SK-N-SH (cell line): ENCODE measurements at regions not wholly inside any gene's neighbourhood (a gene's known extent, or its start where the extent isn't known, plus 50 kb on each side); places are given as distances from the start of the nearest gene placed in this dataset.

Experiments
- CHD2 ChIP-seq: fragments of 150-350 bp; IDR thresholded peaks from 2 replicates; pipeline ENCODE4 v1.6.1; 2018; ENCODE audit warnings: low read length; ENCODE audit not compliant: partially characterized antibody
- EZH2phosphoT487 ChIP-seq: fragments of 200-600 bp; sonication (generic); IDR thresholded peaks from 2 replicates; pipeline ENCODE4 v1.6.1; 2017; ENCODE audit warnings: low read depth, mixed run types, mild to moderate bottlenecking, antibody characterized with exemption, moderate library complexity, borderline replicate concordance
- FOSL2 ChIP-seq: IDR thresholded peaks from 2 replicates; pipeline ENCODE4 v1.4.0; 2012; ENCODE audit warnings: low read depth, mild to moderate bottlenecking, moderate library complexity, borderline replicate concordance
- FOXJ3 ChIP-seq: sonication (generic); formaldehyde crosslinking; IDR thresholded peaks from 2 replicates; pipeline ENCODE4 v1.5.1; 2020; ENCODE audit warnings: mild to moderate bottlenecking, missing genetic modification reagents
- FOXM1 ChIP-seq: IDR thresholded peaks from 2 replicates; pipeline ENCODE4 v1.4.0; 2012; ENCODE audit warnings: low read depth, mild to moderate bottlenecking
- GABPA ChIP-seq: IDR thresholded peaks from 2 replicates; pipeline ENCODE4 v1.4.0; 2012; ENCODE audit warnings: low read depth, mild to moderate bottlenecking
- GATA2 ChIP-seq: sonication (generic); formaldehyde crosslinking; IDR thresholded peaks from 2 replicates; pipeline ENCODE4 v1.5.0; 2020; ENCODE audit warnings: mild to moderate bottlenecking, missing genetic modification reagents
- JUND ChIP-seq: IDR thresholded peaks from 2 replicates; pipeline ENCODE4 v1.4.0; 2012
- MXI1 ChIP-seq: IDR thresholded peaks from 2 replicates; pipeline ENCODE4 v1.6.1; 2012; ENCODE audit warnings: mild to moderate bottlenecking, low read depth, low read length, improper control_type of control experiment
- NFIC ChIP-seq: IDR thresholded peaks from 2 replicates; pipeline ENCODE4 v1.4.0; 2012; ENCODE audit warnings: borderline replicate concordance
- NRF1 ChIP-seq: IDR thresholded peaks from 2 replicates; pipeline ENCODE4 v1.6.1; 2012; ENCODE audit warnings: low read depth, mild to moderate bottlenecking, low read length
- POLR2AphosphoS5 ChIP-seq: IDR thresholded peaks from 2 replicates; pipeline ENCODE4 v1.6.1; 2012; ENCODE audit warnings: low read depth, low read length
- SIN3A ChIP-seq: IDR thresholded peaks from 2 replicates; pipeline ENCODE4 v1.6.1; 2012; ENCODE audit warnings: low read depth, mild to moderate bottlenecking, low read length, moderate library complexity, borderline replicate concordance
- SMC3 ChIP-seq: IDR thresholded peaks from 2 replicates; pipeline ENCODE4 v1.6.1; 2012; ENCODE audit warnings: low read depth, low read length, improper control_type of control experiment
- TCF12 ChIP-seq: IDR thresholded peaks from 2 replicates; pipeline ENCODE4 v1.4.0; 2012
- TEAD4 ChIP-seq: IDR thresholded peaks from 2 replicates; pipeline ENCODE4 v1.4.0; 2012; ENCODE audit warnings: mild to moderate bottlenecking, borderline replicate concordance; ENCODE audit not compliant: insufficient read depth
- TF ChIP-seq, protein P1 (sequence below): IDR thresholded peaks from 2 replicates; pipeline ENCODE4; 2012
- TF ChIP-seq, protein P2 (sequence below): fragments of 150-350 bp; IDR thresholded peaks from 2 replicates; pipeline ENCODE4 v1.6.1; 2016; ENCODE audit warnings: mild to moderate bottlenecking, low read depth, low read length
- TF ChIP-seq, protein P3 (sequence below): IDR thresholded peaks from 2 replicates; pipeline ENCODE4 v1.4.0; 2012; ENCODE audit warnings: low read depth, borderline replicate concordance
- TF ChIP-seq, protein P4 (sequence below): fragments of 150-350 bp; IDR thresholded peaks from 2 replicates; pipeline ENCODE4 v1.6.1; 2017; ENCODE audit warnings: antibody characterized with exemption, low read length, low read depth, borderline replicate concordance
- TF ChIP-seq, protein P5 (sequence below): IDR thresholded peaks from 2 replicates; pipeline ENCODE4 v1.4.0; 2012; ENCODE audit warnings: low read depth, borderline replicate concordance
- TF ChIP-seq, protein P6 (sequence below): IDR thresholded peaks from 2 replicates; pipeline ENCODE4 v1.4.0; 2012; ENCODE audit warnings: low read depth

DNA sequence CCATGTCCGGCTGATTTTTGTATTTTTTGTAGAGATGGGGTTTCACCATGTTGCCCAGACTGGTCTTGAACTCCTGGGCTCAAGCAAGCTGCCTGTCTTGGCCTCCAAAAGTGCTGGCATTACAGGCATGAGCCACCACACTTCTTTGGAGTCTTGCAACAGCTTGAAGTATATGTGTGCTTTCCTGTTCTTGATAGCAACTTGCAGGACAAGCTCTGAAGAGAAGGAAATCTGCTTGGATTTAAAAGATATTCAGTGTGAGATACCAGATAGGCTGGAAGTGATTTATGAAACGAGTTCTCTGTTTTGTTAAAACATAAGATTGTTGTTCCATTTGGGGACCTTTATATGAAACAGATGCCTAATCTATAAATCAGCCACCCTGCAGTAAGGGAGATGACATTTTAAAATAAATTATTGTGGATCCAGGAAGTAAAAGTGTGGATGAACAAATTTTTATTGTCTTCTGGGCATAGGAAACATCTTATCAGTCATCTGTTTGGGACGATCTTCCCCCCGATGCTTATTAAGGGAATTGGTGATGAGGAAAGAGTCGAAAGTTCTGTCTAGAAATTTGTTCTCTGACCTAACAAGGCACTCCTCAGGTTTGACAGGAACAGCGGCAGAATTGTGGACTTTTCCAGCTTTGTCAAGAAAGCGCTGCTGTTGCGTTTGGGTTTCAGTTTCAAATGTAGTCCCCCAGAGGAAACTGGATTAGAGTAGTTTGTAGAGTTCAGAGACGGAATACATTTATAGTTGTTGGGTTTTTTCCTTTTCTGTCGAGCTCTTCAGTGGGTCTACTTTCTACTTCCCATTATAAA, 53.7 kb upstream of the MAGI1 start (continued):
- TF ChIP-seq SMC3 (no peak), GABPA (no peak), CHD2 (peak; percentile 32), TCF12 (peak; percentile 84), FOSL2 (no peak), EZH2phosphoT487 (no peak), TEAD4 (0 out of 2 replicates have a peak, but pooled peaks have one; percentile 34), FOXM1 (no peak), JUND (peak; percentile 44), MXI1 (no peak), POLR2AphosphoS5 (no peak), NRF1 (no peak), NFIC (peak; percentile 31; the same call in 1 of the 2 replicates), GATA2 (peak; percentile 74), FOXJ3 (CRISPR knock-in tag) (peak; percentile 13; the same call in 1 of the 2 replicates), SIN3A (no peak)
- TF ChIP-seq, protein P1, sequence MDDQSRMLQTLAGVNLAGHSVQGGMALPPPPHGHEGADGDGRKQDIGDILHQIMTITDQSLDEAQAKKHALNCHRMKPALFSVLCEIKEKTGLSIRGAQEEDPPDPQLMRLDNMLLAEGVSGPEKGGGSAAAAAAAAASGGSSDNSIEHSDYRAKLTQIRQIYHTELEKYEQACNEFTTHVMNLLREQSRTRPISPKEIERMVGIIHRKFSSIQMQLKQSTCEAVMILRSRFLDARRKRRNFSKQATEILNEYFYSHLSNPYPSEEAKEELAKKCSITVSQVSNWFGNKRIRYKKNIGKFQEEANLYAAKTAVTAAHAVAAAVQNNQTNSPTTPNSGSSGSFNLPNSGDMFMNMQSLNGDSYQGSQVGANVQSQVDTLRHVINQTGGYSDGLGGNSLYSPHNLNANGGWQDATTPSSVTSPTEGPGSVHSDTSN, result peak; percentile 59
- TF ChIP-seq, protein P2, sequence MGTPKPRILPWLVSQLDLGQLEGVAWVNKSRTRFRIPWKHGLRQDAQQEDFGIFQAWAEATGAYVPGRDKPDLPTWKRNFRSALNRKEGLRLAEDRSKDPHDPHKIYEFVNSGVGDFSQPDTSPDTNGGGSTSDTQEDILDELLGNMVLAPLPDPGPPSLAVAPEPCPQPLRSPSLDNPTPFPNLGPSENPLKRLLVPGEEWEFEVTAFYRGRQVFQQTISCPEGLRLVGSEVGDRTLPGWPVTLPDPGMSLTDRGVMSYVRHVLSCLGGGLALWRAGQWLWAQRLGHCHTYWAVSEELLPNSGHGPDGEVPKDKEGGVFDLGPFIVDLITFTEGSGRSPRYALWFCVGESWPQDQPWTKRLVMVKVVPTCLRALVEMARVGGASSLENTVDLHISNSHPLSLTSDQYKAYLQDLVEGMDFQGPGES, result no peak
- TF ChIP-seq, protein P3, sequence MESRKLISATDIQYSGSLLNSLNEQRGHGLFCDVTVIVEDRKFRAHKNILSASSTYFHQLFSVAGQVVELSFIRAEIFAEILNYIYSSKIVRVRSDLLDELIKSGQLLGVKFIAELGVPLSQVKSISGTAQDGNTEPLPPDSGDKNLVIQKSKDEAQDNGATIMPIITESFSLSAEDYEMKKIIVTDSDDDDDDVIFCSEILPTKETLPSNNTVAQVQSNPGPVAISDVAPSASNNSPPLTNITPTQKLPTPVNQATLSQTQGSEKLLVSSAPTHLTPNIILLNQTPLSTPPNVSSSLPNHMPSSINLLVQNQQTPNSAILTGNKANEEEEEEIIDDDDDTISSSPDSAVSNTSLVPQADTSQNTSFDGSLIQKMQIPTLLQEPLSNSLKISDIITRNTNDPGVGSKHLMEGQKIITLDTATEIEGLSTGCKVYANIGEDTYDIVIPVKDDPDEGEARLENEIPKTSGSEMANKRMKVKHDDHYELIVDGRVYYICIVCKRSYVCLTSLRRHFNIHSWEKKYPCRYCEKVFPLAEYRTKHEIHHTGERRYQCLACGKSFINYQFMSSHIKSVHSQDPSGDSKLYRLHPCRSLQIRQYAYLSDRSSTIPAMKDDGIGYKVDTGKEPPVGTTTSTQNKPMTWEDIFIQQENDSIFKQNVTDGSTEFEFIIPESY, result no peak
- TF ChIP-seq, protein P4, sequence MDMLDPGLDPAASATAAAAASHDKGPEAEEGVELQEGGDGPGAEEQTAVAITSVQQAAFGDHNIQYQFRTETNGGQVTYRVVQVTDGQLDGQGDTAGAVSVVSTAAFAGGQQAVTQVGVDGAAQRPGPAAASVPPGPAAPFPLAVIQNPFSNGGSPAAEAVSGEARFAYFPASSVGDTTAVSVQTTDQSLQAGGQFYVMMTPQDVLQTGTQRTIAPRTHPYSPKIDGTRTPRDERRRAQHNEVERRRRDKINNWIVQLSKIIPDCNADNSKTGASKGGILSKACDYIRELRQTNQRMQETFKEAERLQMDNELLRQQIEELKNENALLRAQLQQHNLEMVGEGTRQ, result no peak
- TF ChIP-seq, protein P5, sequence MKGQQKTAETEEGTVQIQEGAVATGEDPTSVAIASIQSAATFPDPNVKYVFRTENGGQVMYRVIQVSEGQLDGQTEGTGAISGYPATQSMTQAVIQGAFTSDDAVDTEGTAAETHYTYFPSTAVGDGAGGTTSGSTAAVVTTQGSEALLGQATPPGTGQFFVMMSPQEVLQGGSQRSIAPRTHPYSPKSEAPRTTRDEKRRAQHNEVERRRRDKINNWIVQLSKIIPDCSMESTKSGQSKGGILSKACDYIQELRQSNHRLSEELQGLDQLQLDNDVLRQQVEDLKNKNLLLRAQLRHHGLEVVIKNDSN, result no peak
- TF ChIP-seq, protein P6, sequence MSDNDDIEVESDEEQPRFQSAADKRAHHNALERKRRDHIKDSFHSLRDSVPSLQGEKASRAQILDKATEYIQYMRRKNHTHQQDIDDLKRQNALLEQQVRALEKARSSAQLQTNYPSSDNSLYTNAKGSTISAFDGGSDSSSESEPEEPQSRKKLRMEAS, result no peak
